HK-2 (cell line): ENCODE measurements at regions not wholly inside any gene's neighbourhood (a gene's known extent, or its start where the extent isn't known, plus 50 kb on each side); places are given as distances from the start of the nearest gene placed in this dataset.
"Not testable (repeated sequence)": the region's sequence is repeated elsewhere in the genome, so short reads cannot be mapped to it uniquely, and the experiment has no call there.

ENCODE experiments used
- DNase-seq: peaks from one replicate; pipeline ENCODE4 v3.0.0-alpha.2; 2018; ENCODE audit not compliant: unreplicated experiment

DNA sequence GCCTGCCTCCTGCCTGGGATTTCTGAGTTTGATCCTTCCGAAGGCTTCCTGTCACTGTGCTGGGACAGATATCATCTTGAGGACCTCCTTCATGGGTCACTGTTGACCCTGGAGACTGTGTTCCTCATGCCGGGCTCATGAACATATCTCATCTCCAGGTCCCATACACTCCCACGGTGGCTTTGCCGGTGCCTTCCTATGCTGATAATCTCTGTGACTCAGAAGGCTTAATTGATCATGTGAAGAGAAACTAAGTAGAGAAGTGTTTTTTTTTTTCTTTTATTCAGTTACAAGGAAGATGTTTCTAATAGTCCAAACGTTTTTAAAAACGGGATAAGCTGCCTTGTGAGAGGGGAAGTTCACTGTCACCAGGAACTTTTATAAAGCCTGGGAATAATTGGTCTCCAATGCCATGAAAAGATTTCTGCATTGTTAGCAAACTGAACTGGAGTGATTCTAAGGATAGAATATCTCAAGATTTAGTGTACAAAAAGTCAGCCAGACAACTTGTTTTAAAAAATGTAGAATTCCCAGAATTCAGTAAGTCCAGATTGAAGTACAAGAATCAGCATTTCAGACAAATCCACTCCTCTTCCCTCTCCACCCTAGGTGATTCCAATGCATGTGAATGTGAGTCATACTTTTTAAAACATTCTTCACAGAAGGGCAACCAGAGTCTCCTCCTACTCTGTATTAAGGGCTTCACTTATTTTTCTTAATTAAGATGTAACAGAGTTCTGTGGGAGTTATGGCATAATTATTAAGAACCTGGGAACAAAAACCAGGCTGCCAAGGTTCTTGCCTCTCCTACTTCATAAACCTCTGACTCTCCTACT lies 139.8 kb upstream of the LGR5 start:
- no peak for DNase-seq

DNA sequence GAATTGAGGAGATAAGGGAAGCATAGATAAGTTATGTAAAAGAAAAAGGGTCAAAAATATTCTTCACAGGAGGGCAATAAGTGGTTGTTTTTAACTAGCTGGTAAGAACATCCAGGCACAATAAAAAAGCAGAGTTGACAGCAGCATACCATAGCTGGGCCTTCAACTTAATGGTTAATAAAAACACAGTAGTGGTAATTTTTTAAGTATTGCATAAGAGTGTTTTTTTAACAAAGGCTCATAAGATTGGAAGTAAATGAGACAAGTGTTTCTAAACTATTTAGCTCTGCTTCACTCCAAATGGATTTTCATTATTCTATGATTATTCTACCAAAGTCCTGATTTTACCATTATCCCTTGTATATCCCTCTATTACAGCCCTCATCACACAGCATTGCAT lies 140.1 kb upstream of the TSPAN8 start:
- DNase-seq, result no peak

DNA sequence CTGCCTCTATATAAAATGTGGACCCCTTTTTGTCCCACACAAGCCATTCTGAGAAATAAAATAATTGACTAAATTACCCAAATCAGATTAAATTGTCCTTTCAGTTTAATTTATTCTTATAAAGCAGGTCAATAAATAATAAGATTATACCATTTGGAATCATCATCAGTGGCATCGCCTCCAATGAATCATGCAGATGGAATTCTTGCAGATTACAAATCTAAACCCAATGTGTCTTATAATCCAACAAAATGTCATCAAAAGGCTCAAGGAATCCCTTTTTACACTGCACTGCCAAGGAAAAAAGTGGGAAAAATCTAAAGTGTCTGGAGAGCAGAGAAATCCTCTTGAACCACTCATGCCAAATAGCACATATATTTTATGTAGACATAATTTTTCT lies 138.2 kb upstream of the TSPAN8 start:
- no peak for DNase-seq

DNA sequence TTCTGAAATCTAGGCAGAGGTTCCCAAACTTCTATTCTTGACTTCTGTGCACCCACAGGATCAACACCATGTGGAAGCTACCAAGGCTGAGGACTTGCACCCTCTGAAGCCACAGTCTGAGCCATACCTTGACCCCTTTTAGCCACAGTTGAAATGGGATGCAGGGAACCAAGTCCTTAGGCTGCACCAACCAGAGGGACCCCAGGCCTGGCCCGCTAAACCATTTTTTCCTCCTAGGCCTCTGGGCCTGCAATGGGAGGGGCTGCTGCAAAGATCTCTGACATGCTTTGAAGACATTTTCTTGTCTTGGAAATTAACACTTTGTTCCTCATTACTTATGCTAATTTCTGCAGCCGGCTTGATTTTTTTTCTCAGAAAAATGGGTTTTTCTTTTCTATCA lies 133.9 kb upstream of the TSPAN8 start:
- no peak for DNase-seq

DNA sequence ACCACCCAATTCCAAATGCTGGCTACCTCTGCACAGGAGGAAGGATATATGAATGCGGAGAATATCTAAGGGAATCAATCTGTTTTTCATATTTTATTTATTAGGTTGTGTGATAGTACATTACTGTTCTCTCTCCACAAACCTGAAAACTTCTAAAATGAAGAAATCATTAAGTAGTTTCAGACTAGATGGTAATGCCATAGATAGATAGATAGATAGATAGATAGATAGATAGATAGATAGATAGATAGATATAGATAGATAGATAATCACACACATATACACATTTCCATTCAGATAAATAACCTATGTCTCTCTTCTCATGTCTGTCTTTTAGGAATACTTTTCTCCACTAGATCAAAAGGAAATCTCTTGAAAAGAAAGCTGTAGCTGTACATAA lies 126.1 kb upstream of the TSPAN8 start:
- DNase-seq, result no peak

DNA sequence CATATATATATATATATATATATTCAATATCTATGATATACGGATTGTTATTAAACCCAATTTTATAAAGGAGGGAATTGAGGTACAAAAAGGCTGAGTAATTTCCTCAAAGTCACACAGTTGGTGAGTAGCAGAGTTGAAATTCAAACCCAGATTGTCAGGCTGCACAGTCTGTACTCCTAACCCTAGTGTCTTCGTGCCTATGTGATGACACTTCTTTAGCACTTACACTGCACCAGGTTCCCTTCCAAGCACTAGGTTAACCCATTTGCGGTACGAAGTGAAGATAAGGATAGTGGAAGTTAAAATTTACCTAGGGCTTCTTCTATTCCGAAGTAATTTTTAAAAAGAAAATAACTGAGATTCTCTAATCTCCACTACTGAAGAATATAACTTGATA lies 125.1 kb upstream of the TSPAN8 start:
- DNase-seq, result no peak

DNA sequence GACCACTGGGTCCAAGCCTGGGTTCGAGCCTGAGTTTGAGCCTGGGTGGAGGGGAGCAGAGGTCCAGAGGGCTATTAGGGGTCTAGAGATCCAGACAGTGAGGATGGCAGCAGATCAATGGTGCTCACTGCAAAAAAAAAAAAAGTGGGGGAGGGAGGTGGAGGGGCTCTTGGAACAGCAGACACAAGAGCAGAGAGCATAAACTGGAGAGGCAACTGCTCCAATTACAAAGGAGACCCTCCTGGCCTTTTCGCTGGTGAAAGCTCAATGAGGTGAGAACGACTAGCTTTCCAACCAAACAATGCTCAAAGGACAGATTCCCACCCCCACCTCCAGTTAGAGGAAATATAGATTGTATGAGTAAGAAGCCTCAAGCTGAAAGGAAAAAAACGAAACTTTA lies 124.2 kb upstream of the TSPAN8 start:
- DNase-seq, result no peak

DNA sequence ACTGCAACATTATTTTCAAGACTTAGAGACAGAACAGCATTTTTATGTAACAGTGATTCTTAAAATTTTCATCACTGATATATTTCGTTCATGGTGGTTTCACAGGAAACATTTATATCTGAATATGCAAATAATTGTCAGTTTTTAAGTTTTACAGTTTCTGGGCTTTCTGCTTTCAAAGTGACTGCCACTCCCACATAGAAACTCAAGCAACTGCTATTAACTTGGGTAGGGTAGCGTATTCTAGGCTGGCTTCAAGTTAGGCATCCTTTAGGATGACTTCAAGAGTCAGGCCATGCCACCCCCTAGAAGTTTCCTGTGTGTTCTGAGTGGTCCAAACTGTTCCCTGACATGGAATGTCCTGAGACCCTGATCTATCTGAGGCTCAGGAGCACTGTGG lies 123.6 kb upstream of the TSPAN8 start:
- no peak for DNase-seq

DNA sequence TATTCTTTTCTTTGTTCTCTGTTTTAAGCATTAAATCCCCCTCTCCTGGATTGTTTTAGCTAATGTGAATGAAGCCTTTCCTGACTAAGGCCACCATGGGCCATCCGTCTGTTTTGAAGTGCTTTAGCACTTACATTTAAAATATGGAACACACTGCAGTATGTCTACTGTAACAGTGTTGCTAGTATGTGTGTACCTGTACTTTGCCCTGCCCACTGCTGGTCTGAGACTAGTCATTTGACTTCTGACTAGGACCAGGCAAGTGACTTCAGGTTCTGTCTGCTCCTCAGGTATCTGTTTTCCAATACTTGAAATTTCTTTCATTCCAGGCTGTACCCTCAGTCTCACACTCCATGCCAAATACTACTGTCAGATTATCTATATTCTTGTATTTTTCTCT lies 120.1 kb upstream of the TSPAN8 start:
- no peak for DNase-seq

DNA sequence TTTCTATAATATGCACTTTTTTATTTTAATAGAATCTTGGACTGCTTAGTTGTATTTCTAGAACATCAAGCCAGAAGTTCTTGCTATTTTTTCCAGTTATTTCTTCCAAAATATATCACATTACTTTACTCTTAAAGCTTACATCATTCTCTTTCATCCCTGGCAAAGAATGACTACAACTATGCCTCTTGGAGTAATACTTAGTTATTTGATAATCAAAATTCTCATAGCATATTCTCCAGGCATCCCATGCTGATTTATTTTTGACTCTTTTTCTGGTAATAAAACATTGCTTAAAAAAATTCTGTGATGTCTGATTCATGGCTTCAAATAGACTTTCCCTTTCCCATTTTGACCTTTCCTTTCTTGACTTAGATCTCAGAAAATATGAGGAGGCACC lies 118.7 kb upstream of the TSPAN8 start:
- no peak for DNase-seq

DNA sequence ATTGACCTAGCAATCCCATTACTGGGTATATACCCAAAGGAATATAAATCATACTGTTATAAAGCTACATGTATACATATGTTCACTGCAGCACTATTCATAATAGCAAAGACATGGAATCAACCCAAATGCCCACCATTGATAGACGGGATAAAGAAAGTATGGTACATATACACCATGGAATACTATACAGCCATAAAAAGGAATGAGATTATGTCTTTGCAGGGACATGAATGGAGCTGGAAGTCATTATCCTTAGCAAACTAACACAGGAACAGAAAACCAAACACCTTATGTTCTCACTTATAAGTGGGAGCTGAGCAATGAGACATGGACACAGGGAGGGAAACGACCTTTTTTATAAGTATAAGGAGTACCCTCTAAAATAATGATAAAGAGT lies 113.0 kb upstream of the TSPAN8 start:
- not testable (repeated sequence) for DNase-seq

DNA sequence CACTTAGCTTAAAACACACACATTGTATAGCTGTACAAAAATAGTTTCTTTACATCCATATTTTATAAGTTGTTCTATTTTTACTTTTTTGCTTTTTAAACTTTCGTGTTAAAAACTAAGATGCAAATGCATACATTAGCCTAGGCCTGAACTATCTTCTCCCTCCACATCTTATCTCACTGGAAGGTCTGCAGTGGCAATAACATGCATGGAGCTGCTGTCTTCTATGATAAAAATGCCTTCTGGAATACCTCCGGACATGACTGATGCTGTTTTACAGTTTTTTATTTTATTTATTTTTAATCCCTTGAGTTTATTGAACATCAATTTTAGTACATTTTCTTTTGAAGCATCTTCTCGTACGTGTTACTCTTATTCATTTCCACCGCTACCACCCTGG lies 112.3 kb upstream of the TSPAN8 start:
- DNase-seq, result no peak

DNA sequence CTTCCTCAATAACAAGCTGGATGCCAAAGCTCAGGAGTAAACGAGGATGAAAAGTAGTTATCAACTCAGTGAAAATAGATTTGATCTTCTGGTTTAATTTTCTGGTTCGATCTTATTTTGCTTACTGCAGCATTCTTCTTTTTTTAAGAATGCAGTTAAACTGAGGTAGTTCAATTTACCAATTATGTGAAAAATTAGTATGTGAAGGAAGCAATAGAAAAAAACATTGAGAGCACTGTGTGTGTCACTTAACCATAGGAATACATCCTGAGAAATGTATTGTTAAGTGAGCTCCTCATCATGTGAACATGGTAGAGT lies 111.4 kb upstream of the TSPAN8 start:
- no peak for DNase-seq

DNA sequence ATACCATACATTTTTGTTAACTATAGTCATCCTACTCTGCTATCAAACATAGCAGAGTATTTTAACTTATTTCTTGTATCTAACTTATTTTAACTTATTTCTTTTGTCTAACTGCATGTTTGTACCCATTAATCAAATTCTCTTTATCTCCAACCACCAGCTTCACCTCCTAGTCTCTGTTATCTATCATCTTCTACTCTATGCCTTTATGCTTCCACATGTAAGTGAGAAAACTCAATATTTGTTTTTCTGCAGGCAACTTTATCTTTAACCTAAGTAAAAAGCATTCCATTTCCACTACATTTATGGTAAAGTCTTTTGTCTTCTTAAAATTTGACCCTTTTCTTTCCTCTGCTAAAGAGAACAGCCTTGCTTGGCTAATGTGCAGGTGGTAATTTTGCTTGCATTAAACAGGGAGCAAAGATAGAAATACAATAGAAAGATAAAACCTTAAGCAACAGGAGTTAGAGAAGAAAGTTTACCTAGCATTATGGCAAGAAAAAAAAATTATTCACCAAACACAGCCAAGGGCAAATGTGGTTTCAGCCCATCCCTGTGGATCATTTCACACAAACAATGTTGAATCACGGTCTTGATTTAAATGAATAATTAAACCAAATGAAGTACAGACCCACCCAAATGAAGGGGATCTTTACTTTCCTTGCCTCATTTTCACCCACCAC lies 110.9 kb upstream of the TSPAN8 start:
- DNase-seq, result no peak

DNA sequence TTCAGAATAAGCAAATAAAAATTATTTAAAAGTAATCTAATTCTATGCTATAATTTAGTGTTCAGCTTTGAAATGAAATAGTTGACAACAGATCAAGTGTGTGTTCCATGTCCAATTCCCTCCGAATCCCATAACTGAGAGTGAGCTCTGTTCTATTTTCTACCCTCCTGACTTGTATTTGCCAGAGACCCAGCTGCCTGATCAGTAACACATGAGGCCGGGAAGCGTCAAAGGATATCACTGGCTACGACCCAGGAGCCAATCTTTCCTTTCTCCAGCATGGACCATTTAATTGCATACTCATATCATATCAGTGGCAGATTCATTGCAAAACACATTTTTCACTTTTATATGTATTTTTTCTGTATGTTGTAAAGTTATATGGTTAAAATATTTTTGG lies 108.8 kb upstream of the TSPAN8 start:
- DNase-seq, result no peak

DNA sequence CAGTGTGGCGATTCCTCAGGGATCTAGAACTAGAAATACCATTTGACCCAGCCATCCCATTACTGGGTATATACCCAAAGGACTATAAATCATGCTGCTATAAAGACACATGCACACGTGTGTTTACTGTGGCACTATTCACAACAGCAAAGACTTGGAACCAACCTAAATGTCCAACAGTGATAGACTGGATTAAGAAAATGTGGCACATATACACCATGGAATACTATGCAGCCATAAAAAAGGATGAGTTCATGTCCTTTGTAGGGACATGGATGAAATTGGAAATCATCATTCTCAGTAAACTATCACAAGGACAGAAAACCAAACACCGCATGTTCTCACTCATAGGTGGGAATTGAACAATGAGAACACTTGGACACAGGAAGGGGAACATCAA lies 107.9 kb upstream of the TSPAN8 start:
- DNase-seq, result not testable (repeated sequence)

DNA sequence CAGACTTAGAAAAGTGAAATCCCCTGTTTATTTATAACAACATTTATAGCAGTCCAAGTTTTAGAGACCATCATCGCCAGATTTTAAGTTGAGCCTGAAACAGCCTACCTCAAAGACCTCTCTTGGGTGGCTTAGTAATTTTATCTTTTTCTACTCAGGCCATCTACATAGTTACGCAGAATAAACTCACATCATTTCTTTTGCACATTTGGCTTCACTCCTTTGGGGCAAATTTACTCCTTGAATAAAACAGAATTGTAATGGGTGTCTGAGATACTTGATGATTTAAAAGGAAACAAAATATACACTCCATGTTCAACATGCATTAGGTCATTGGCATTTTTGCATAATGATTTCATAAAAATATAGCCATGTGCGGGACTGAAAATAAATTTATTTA lies 104.7 kb upstream of the TSPAN8 start:
- no peak for DNase-seq

DNA sequence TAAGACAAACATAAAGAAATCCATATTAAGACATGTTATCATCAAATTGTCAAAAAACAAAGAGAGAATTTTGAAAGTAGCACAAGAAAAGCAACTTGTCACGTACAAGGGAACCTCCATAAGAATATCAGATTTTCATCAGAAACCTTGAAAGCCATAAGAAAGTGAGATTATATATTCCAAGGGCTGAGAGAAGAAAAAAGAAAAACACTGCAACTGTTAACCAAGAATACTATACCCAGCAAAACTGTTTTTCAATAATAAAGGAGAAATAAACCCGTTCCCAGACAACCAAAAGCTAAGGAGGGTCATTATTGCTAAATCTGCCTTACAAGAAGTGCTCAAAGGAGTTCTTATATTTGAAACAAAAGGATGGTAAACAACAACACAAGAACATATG lies 94.7 kb upstream of the TSPAN8 start:
- no peak for DNase-seq

DNA sequence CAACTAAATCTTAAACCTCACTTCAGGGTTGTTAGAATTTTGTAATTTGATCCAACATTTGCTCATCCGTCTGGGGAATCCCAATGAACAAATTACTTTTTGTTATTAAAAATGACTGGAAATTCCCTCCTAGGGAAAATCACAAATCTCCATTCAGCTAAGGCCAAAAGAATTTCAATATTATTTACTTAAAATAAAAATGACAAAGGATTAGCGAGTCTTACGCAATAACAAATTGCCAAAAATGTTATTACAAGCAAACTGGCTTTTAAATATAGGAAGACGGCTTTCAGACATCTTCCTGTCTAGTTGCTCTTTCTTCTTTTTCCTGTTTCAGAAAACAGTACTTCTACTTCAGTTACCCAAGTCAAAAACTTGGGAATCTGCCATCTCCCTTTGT lies 92.4 kb upstream of the TSPAN8 start:
- no peak for DNase-seq

DNA sequence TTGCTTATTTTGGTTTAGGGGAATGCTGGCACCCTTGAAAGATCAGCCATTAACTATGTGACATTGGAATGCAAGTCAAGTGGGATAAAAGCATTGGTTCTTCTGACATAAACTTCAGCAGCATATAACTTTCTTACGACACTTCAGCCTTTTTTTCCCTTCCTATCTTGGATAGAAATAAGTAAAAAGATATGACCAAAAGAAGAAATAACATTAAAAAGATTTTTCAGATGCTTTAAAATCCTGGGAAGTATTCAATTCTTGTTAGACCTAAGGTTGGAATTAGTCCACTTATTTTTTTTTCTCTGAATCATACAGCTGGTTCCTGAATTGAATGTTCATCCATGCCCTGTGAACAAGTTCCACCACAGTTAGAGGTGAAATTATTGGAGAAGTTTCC lies 85.6 kb upstream of the TSPAN8 start:
- DNase-seq, result no peak

DNA sequence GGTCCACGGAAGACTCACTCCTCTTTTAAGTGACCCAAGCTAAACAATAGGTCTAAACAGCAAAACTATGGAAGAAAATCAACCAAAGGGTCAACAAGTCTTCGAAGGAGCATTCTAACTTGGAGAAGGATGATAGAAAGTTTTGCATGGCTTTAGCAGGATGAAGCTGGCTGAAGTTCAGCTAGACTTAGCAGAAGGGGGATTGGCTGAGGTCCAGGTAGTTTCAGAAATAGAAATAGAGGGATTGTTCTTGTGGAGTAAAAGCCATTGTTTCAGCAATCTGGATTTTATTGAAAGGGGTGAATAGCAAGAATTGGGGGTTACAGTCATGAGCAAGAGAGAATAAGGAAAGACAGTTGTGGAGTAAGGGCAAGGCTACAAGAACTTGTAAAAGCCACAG lies 84.7 kb upstream of the TSPAN8 start:
- DNase-seq, result no peak

DNA sequence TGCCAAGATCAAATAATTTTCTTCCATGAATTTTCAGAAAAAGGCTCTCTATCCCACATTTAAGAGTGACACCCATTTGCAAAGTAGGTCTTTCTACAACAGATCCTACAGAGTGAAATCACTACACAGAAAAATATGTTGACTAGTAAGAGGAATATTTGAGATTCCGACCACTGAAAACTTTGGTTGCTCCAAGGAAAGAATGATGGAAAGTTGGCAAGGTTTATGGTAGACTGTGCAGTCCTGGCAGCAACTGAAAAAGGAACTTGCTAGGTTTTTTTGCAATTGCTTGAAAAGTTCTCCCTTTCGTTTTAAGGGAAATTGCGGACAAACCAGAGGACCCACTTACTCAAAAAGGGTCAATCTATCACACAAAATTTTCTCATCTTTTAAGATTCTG lies 83.1 kb upstream of the TSPAN8 start:
- no peak for DNase-seq

DNA sequence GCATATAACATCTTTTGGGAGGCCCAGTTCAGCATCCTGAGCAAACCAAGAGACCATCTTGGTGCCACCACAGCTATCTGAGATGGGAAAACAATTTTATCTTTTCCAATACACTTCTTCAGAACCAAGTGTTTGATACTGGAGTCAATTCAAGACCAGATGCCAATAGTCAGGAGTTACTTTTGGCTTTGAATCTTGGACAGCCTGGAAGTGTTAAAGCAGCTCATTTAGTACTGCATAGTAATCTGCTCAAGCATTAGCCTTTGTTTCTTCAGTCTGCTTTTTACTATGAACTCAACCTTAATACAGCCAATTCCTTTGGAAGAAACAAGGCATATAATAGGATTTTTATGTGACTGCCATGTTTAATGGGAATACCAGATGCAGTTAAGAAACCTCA lies 81.9 kb upstream of the TSPAN8 start:
- DNase-seq, result no peak

DNA sequence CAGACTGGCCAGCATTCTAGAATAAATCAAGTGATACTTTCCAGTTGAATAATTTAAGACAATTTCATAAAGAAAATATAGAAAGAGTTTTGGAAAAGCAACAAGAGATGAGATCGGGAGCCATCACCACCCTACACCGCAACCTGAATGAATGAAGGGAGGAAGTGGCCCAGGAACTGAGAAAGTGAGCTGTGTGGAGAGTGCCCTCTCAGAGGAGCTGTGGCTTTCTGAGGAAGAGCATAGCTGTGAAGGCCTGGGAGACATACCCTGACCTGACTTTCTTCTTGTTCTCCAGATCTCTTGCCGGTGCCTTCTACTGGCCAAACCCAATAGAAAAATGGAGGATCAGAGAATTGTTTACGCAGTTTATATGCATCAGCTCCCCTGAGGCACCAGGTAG lies 79.3 kb upstream of the TSPAN8 start:
- no peak for DNase-seq
